GM18520 (cell line): ENCODE measurements at regions not wholly inside any gene's neighbourhood (a gene's known extent, or its start where the extent isn't known, plus 50 kb on each side); places are given as distances from the start of the nearest gene placed in this dataset.

ENCODE experiments used
- ATAC-seq: cut with Tn5 transposase; IDR thresholded peaks from one replicate; pipeline ENCODE4 v1.9.1; 2021; ENCODE audit not compliant: unreplicated experiment

- no peak for ATAC-seq
Measured at GRCh38 chr15:62785881-62786828, 256.4 kb upstream of the TPM1 start.

DNA sequence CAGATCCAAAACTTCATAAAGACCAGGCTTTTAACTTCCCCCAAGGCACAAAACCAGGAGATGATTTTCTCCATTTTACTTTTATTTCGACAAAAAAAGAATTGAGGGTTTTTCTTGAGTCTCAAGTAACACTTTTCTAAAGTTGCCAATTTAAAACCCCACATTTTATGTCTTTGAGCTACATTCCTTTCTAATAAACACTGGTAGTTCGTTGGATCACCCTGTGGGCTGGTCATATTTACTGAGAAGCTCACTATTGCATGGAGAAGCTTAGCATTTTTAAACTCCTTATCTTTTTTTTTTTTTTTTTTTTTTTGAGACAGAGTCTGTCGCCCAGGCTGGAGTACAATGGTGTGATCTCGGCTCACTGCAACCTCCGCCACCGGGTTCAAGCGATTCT lies 255.1 kb upstream of the TPM1 start:
- ATAC-seq, result no peak

- ATAC-seq, result no peak
Measured at GRCh38 chr15:62788224-62788623, 254.3 kb upstream of the TPM1 start.

GRCh38 chr15:62790546-62790945 lies 252.0 kb upstream of the TPM1 start:
- no peak for ATAC-seq

GRCh38 chr15:62791694-62792093 lies 250.9 kb upstream of the TPM1 start:
- ATAC-seq, result no peak

DNA sequence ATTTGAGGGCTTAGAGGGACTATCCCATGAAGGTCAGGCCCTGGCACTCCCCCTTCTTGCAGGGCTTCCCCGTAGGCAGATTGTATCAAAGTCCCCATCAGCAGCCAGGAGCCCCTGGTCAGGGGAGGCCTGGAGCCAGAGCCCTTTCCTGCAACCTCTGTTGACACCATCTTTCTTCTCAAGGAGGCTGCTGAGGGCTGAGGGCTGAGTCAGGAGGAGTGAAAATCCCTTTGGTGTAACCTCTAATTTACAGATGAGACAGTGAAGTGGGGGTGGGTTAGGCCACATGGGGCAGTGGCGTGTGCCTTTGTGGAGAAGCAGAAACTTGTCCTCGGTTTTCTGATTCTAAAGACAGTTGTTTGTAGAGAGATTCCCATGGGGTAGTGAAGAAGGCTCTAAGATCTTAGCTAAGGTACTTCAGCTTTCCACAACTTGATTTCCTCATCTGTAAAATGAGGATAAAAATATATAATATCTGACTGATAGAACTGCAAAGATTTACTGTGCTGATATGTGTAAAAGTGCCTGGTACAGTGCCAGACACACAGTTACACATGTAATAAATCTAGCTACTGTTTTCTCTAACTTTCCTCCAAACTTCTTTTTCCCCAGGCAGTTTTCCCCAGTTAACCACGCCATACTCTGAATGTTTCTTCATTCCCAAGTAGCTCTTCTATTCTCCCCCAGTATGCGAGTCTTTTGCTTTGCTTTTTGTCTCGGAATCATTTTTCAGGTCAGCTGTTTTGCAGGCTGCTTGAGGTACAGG lies 249.4 kb upstream of the TPM1 start:
- no peak for ATAC-seq

- no peak for ATAC-seq
Measured at GRCh38 chr15:62793752-62794144, 248.8 kb upstream of the TPM1 start.

DNA sequence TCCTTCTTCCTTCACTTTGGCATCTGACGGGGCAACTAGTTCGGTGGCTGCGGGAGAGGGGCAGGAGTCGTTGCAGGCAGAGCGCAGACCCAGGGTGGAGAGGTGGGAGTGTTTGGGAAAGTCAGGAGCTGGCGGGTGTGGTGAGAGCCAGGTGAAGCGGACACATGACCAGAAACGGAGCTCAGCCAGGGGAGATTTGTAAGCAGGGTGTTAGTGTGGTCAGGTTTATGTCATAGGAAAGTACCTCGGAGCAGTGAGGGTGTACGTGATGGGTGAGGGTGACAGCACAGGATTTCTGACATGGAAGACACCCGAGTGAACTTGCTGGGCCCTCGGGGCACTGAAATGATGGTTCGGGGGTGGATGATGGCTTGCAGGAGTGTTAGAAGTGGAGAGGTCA lies 247.4 kb upstream of the TPM1 start:
- ATAC-seq, result no peak

- no peak for ATAC-seq
Measured at GRCh38 chr15:62795700-62796695, 246.5 kb upstream of the TPM1 start.

DNA sequence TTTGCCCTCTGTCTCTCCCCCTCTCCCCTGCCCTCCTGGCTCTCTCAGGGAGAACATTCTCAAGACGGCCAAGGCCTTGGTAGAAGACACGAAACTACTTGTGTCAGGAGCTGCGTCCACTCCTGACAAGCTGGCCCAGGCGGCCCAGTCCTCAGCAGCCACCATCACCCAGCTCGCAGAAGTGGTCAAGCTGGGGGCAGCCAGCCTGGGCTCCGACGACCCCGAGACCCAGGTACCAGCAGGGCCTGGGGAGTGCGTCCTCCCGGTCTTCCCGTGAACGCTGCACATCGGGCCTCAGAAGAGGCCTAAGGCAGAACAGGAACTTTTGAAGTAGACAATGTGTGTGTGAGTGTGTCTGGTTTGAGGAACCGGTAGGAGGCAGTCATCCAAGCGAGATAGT lies 245.4 kb upstream of the TPM1 start:
- no peak for ATAC-seq

GRCh38 chr15:62798536-62798935 lies 244.0 kb upstream of the TPM1 start:
- ATAC-seq, result no peak

DNA sequence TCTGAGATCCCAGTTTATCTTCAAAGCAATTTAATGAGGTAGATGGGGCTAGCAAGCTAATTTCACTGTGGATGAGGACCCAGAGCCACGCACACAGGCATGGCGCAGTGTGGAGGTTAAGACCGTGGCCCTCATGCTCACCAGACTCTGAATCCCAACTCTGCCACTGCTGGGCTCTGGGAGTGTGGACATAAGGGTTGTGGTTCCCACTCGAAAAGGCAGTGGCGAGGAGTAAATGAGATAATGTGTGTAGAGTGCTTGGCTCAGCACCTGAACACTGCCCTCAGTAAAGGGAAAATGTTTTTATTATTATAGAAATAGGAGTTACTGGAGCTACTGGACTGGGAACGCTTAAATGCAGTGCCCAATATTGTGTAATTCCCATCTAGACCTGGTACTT lies 243.5 kb upstream of the TPM1 start:
- ATAC-seq, result no peak

DNA sequence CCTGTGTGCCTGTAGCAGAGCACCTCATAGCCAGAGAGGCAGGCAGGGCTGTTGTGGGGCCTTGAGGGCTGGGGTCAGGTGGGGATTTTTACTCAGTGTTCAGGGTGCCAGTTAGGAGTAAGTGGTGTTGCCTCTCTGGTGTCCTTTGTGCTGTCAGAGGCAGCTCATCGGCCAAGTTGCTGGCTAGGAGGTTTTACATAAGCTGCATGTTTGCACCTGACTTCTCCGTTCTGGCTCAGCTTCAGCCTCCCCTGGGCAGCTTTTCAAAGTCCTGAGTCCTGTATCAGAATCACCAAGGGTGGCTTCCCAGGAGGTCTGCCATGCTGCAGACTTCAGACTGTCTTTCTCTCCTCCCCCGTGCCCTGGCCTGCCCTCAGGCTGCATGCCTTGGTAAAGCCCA lies 242.6 kb upstream of the TPM1 start:
- no peak for ATAC-seq

GRCh38 chr15:62802612-62803011 lies 239.9 kb upstream of the TPM1 start:
- no peak for ATAC-seq

GRCh38 chr15:62803856-62804400 lies 238.6 kb upstream of the TPM1 start:
- ATAC-seq, result no peak

- ATAC-seq, result no peak
Measured at GRCh38 chr15:62805502-62805901, 237.0 kb upstream of the TPM1 start.

- ATAC-seq, result no peak
Measured at GRCh38 chr15:62807539-62808130, 234.9 kb upstream of the TPM1 start.

- ATAC-seq, result no peak
Measured at GRCh38 chr15:62809115-62809967, 233.2 kb upstream of the TPM1 start.

GRCh38 chr15:62809968-62810260 lies 232.6 kb upstream of the TPM1 start:
- no peak for ATAC-seq

- no peak for ATAC-seq
Measured at GRCh38 chr15:62812515-62812835, 230.1 kb upstream of the TPM1 start.
